Ovary (tissue), 3 donors: ENCODE measurements at regions not wholly inside any gene's neighbourhood (a gene's known extent, or its start where the extent isn't known, plus 50 kb on each side); places are given as distances from the start of the nearest gene placed in this dataset.

Experiments
- CTCF ChIP-seq, 3 donors: fragments of 450-650 bp in 2 of 3; fragments of 200-600 bp in 1 of 3; IDR thresholded peaks; one replicate each; pipeline versions ENCODE4 v1.5.1 to v1.8.0; 2016 to 2022; ENCODE audit warnings: antibody characterized with exemption in 3 of 3, mild to moderate bottlenecking in 1 of 3
- POLR2A ChIP-seq: fragments of 450-650 bp; IDR thresholded peaks from one replicate; pipeline ENCODE4 v1.6.1; 2017; ENCODE audit warnings: antibody characterized with exemption, mild to moderate bottlenecking, moderate library complexity
- donor health status: DM: no; HTN: no; CAD: no.

GRCh38 chr4:28427306-28428085, 1566.9 kb downstream of the STIM2 start:
- TF ChIP-seq CTCF (IDR thresholded peaks at IDR 0.05) (no peak), POLR2A (no peak)
